22Rv1 (cell line): ENCODE measurements at regions not wholly inside any gene's neighbourhood (a gene's known extent, or its start where the extent isn't known, plus 50 kb on each side); places are given as distances from the start of the nearest gene placed in this dataset.

Source experiments
- H3K27ac ChIP-seq: fragments of 450-650 bp; 2 replicates; pipeline ENCODE4 v1.5.1; 2017
- ZFX ChIP-seq: fragments of 450-650 bp; IDR thresholded peaks from 2 replicates; pipeline ENCODE4 v1.6.1; 2017; ENCODE audit warnings: antibody characterized with exemption, borderline replicate concordance
- TF ChIP-seq, protein P1 (sequence below): fragments of 450-650 bp; IDR thresholded peaks from 2 replicates; pipeline ENCODE4 v1.5.1; 2017; ENCODE audit warnings: mild to moderate bottlenecking

DNA sequence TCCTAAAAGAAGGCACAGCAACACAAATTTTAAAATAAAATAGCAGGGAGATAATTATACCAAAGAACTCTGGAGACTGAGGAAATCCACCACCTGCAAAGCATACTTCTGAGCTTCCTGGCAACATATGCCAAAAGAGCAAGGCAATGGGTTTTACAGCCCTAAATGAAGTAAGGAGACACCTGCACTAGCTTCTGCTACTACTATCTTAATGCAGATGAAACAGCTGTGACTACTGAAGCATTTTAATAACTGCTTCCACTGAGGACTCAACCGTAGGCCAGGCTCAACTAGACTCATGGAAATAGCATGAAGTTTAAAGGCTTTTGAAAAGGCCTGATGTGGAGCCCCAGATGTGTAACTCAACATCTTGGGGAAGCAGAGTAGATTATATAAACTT, 820.1 kb upstream of the AMELY start:
- H3K27ac ChIP-seq: no peak overlapping the region
- no peak for TF ChIP-seq ZFX
- TF ChIP-seq, protein P1, sequence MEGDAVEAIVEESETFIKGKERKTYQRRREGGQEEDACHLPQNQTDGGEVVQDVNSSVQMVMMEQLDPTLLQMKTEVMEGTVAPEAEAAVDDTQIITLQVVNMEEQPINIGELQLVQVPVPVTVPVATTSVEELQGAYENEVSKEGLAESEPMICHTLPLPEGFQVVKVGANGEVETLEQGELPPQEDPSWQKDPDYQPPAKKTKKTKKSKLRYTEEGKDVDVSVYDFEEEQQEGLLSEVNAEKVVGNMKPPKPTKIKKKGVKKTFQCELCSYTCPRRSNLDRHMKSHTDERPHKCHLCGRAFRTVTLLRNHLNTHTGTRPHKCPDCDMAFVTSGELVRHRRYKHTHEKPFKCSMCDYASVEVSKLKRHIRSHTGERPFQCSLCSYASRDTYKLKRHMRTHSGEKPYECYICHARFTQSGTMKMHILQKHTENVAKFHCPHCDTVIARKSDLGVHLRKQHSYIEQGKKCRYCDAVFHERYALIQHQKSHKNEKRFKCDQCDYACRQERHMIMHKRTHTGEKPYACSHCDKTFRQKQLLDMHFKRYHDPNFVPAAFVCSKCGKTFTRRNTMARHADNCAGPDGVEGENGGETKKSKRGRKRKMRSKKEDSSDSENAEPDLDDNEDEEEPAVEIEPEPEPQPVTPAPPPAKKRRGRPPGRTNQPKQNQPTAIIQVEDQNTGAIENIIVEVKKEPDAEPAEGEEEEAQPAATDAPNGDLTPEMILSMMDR: no peak

DNA sequence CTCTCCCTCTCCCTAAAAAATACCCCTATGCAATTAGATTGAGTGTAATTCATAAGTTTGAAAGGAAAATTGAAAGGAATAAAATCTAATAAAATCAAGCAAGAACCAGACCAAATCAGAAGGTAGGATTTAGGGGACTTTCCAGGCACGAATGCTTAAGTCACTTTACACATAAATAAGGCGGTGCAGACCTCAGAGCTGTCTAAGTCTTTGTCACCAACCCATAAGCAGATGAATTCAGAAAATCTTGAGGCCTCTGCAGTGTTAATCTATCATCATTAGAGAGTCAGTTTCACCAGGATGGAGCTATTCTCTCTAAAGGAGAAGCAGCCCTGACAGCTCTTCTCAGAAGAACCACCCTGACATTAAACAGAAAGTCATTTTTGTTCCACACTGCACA, 819.1 kb upstream of the AMELY start:
- no peak overlapping the region for H3K27ac ChIP-seq
- TF ChIP-seq ZFX: no peak
- TF ChIP-seq, protein P1: no peak

DNA sequence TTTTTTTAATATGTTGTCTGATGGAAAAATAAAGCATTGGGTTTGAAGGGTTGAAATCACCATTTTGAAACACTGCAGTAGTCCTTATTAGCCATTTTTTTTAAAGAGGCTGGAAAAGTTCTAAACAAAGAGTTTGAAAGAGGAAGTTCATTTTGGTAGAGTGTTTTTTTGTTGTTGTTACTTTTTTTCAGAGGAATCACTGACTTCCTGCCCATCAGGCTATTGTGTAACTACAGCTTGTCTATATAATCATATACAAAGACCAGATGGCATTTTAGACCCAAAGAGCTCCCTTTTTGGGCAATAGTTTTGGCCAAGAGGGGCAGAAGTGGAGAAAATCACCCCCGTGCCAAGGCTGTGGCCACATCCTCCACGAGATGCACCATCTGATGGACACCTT, 818.5 kb upstream of the AMELY start:
- H3K27ac ChIP-seq: no peak overlapping the region
- TF ChIP-seq ZFX: no peak
- TF ChIP-seq, protein P1: no peak

DNA sequence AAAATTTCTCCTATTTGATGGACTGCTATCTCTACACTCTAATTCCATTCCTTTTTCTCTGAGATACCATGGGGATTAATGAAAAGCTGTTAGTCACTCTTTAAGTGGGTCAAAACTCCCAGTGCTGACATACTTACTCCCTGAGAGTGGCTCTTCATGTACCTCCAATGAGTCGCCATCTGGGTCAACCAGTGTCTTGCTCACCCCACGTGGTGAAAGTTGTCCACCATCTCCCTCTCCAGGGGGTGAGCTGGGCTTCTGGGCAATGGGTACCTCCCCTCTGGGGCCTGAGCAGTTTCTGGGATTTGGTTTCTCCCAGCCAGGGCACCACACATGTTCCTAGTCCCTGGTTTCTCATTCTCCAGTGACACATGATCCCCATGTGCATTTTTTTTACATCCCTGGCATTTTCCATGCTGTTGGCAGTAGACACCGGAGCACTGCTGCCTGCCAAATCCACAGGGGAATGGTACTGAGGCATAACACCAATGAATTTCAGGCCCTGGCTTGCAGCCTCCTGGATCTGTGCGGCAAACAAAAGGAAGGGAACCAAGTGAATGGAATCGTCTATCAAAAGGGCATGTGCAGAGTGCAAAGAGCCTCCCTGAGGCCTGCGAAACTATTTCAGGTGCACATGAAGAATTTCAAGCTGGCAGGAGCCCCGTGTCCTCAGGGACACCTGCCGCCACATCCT, 817.9 kb upstream of the AMELY start:
- TF ChIP-seq, protein P1: no peak
- TF ChIP-seq ZFX: no peak
- H3K27ac ChIP-seq: no peak overlapping the region

DNA sequence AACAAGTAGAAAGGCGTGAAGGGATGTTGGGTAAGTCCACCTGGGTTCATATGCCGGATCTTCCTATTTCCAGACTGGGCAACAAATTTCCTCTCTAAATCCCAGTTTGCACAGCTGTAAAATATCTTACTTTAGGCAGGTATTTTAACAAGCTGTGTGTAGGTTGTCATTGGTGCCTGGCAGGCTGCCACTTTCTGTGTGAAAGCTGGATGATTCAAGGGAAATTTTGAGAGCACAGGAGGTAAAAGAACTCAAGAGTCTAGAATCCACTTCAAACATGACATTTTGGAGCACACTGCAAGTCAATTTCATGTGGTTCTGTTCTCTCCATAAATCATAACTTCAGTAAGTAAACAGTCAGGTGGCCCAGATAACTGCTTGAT, 817.4 kb upstream of the AMELY start:
- no peak overlapping the region for H3K27ac ChIP-seq

DNA sequence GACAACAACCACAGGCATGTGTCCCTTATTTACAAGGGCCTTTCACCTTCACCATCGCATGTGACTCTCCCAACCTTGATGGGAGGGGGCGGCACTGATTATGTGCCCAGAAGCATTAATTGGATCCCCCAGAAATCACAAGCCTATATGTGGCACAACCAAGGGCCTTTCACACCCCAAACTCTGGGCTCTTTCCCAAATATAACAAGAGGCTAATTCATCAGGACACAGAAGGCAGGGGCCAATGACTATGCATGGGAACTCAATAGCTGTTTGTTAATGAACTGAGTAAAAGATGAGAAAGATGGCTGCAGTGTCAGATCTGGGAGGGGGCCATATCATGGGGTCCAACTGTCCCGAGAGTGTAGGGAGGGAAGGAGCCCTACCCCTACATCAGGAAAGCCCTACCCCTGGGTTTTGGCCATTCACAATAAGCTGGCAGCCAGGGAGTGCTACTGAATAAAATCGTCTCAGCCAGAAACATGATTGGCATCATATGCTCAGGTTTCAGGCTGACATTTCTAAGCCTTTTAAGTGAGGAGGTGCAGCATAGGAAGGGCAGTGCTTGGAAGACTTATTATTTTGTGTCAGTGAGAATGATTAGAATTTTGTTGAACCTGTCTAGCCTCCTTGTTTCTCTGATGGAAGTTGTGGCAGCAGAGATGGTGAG, 814.4 kb upstream of the AMELY start:
- H3K27ac ChIP-seq: no peak overlapping the region
- TF ChIP-seq, protein P1: no peak
- TF ChIP-seq ZFX: no peak

More for the DNA sequence above, 817.4 kb upstream of the AMELY start:
- TF ChIP-seq ZFX: no peak

DNA sequence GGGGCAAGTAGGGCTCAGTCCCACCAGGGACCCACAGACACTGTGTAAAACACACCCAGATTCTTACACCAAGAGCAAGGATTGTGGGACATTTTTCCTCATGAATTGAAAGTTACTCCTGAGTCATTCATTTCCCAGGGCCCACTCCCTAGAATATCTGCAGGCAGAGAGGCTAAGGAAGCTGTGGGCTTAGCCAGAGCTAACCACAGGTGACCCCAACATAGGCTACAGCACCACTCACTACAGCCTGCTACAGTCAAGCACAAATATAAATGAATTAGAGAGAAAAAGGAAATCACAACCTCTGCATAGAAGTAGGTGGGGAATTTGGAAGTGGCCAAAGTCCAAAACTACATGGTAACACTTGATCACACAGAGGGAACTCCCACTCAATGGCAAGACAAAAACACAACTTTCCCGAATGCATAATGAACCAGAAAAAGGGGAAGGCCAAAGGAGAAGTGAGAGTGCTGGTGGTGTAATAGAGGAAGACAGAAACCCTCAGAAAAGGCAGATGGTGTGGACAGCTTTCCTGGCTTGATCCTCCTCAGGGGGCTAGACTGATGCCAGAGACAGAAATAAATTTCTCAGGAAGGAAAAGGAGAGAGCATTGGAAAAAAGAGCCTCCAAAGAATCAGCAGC, 812.6 kb upstream of the AMELY start:
- TF ChIP-seq, protein P1: no peak
- no peak for TF ChIP-seq ZFX
- H3K27ac ChIP-seq: no peak overlapping the region
